GM19025 (cell line): ENCODE measurements at regions not wholly inside any gene's neighbourhood (a gene's known extent, or its start where the extent isn't known, plus 50 kb on each side); places are given as distances from the start of the nearest gene placed in this dataset.

Experiments used
- ATAC-seq: cut with Tn5 transposase; IDR thresholded peaks from one replicate; pipeline ENCODE4 v1.9.1; 2021; ENCODE audit warnings: mild to moderate bottlenecking, low read depth, moderate library complexity; ENCODE audit not compliant: unreplicated experiment

- ATAC-seq = no peak
Measured at GRCh38 chrX:39203427-39203826, 402.2 kb downstream of the MID1IP1 start.

GRCh38 chrX:39204353-39204752, 403.1 kb downstream of the MID1IP1 start:
- no peak for ATAC-seq

- ATAC-seq = no peak
Measured at GRCh38 chrX:39204945-39205344, 403.7 kb downstream of the MID1IP1 start.

DNA sequence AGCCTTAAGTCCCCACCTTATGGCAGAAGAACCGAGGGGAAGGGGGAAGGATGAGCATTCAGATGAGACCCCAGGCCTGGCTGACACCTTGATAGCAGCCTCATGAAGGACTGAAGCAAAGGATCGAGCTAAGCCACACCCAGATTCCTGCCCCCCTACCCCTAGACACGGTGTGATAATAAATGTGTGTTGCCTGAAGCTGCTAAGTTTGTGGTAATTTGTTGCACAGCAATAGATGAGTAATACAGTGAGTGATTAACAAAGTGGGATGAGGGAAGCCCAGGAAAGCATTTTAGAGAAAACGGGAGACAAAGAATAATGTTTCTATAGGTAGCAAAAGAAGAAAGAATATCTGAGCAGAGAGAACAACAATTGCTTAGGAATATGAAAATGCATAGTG, 404.2 kb downstream of the MID1IP1 start:
- no peak for ATAC-seq

DNA sequence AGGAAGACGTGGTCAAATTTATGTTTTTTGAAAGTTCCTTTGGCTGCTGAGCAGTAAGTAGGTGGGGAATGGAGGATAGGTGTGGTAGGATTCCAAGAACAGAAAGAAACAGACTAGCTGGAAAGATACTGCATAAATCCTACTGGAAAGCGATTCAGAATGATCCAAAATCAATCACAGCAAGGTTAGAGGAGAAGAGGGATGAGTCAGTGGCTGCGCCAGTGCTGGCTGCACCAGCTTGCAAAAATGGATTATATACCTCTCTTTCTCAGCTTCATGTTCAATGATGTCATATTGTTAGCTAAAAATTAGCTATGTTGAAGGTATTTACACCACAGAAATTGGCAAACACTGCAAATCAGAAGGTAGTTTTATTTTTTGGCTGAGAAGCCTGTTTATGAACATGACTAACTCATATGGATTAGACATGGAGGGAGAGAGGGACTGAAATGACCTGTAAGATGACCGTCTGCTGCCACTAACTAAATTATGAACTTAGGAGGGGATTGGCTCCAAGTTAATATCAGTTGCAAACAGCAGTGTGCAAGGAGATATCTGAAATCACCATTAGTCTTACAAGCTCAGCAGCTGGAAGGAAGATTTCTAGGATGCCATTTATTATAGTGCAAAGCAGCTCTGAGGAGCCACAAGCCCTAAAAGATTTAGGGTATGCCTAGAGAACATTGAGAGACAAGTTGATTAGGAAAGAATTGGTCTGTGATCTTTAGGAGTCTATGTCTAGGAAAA, 405.3 kb downstream of the MID1IP1 start:
- no peak for ATAC-seq

- no peak for ATAC-seq
Measured at GRCh38 chrX:39211501-39211900, 410.2 kb downstream of the MID1IP1 start.

- no peak for ATAC-seq
Measured at GRCh38 chrX:39212456-39212855, 411.2 kb downstream of the MID1IP1 start.

- ATAC-seq = no peak
Measured at GRCh38 chrX:39214387-39215126, 413.3 kb downstream of the MID1IP1 start.

GRCh38 chrX:39220952-39221351, 419.7 kb downstream of the MID1IP1 start:
- no peak for ATAC-seq

DNA sequence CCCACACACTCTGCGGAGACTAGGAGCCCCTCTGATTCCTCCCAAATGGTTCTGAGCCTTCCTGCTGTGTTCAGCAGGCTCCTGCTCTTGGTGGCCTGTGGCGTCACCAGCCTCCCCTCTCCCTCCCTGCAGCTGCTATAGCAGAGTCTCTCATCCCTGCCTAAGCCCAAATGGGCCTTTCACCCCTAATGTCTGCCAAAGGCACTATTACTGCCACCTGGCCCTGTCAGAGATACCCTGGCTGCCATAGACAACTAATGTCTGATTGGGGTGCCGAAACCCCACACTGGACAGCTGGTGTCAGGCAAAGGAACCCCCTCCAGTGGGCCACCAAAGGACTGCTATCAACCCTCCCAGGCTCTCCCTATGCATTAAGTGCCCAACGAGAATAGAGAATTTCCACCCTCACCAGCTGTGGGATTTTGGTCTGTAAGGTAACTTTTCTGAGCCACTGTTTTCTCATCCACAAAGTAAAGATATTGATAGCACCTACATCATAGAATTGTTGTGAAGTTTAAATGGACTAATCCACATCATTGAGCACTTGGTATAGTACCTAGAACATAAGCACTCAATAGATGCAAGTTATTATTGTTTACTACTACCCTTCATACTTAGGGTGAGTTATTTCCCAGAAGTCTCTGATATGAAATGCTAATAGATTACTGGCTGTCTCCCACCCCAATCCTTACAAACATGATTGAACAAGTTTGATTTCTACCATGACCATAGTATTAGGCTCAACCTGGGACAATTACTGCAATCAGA, 421.3 kb downstream of the MID1IP1 start:
- no peak for ATAC-seq

DNA sequence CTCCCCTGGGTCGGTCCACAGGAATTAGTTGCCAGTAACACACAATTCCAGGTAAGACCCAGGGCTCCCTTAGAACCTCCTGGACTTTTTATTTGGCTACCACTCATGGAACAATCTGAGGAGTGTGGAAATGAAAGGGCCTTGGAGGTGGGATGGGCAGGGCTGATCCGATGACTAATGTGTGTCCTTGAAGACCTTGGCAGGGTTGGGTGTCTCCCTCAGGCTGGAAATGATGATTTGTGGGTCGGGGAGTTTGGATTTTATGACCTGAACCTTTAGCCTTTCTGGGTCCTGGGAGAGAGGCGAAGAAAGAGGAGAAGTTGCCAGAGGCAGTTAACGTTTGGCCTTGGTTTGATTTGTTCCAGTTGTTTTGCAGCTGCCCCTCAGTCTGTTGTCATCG, 425.0 kb downstream of the MID1IP1 start:
- ATAC-seq = no peak

DNA sequence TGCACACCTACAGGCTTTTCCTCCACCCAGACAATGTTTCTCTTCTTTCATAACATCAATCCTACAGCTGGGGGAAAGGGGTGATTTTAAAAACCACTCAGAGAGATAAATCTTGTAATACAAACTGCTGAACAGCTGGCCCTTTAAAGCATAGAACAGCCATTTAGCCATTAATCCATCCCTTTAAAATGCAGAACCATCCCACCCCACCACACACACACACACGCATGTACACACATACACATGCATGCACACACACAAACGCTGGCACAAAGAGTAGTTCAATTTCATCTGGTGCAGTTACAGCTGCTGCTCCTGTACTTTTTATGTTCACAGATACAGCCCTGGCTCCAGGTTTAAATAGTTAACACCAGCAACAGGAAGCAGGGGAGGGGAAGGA, 426.1 kb downstream of the MID1IP1 start:
- ATAC-seq = no peak

GRCh38 chrX:39238006-39238405, 436.7 kb downstream of the MID1IP1 start:
- no peak for ATAC-seq

- no peak for ATAC-seq
Measured at GRCh38 chrX:39242187-39242586, 440.9 kb downstream of the MID1IP1 start.

DNA sequence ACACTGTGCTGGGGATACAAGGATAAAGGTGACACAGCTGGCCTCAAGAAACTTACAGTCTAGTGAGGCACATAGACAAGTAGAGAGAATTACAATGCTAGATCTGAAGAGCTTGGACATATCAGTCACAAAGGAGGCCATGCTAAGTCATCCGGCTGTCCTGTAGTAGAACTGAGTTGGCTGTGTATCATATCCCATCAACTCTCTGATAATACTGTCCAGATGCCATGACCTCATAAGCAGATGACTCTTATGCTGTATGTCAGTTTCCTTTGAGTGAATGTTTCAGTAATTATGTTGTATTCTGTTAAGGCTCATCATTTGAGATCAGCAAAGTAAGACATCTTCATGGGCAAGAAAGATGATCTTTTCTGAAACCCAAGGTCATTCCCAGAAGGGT, 442.9 kb downstream of the MID1IP1 start:
- no peak for ATAC-seq

DNA sequence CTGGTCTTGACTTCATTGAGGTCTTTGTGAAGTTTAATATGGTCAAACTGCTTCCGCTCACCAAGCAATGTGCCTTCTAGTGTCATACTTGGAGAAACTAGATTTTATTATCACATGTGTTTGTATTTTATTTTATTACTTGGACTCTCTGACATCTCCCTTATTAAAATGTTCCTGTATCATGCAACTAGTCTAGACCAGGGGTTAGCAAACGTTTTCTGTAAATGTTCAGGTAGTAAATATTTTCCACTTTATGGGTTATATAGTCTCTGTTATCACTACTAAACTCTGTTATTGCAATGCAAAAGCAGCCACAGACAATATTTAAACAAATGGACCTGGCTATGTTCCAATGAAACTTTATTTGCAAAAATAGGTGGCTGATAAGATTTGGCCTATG, 443.8 kb downstream of the MID1IP1 start:
- no peak for ATAC-seq

DNA sequence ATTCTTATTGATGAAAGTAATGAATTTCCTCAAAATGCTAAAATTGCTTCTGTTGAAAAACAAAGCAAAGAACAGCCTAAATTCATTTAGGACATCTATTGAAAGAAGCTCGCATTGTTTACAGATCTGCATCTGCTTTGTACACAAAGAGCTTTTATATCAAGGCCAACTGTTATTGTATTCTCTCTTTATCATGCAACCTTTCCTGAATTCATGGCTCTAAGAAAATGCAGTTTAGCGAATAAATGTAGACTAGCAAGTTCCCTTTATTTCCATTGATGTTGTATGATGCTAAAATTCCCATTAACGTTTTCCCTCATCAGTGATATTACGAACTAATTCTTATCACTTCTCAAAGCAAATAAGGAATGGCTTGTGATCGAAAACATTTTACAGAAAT, 446.3 kb downstream of the MID1IP1 start:
- ATAC-seq = no peak

- no peak for ATAC-seq
Measured at GRCh38 chrX:39248330-39248729, 447.1 kb downstream of the MID1IP1 start.

DNA sequence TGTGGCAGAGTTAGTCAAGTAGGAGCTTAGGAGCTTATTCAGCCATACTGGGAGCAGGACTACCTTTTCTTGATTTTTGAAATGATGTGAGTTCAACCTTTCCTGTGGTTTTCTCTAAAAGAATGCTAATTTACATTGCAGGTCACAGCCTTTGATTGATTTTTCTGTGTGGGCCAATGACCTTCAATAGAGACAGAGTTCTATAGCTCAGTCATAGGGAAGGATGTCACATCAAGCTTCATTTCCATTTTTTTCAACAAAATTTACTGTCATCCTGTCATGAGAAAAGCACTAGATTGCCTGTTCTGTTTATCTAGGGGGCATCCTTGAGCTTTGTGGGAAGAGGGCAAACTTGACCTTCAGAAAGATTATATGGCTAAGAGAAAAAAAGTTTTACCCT, 448.7 kb downstream of the MID1IP1 start:
- no peak for ATAC-seq

DNA sequence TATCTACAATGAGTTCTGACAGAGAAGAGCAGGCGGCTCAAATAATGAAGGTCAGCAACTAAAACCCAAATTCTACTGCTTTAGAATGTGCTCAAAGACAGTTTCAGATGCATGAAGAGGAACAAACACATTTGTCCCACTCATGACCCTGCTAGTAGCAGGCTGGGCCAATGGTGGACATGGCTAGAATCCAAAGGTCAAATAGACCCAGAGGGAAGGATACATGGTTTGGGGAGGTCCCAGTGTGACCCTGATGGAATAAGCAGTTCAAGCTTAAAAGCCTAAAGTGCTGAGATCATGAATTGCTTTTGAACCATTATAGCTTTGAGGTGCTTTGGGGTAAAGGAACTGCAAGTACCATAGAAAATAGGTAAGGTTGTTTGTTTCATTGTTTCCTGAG, 450.7 kb downstream of the MID1IP1 start:
- no peak for ATAC-seq

GRCh38 chrX:39253551-39253950, 452.3 kb downstream of the MID1IP1 start:
- no peak for ATAC-seq
